ENCODE measurements at regions not wholly inside any gene's neighbourhood (a gene's known extent, or its start where the extent isn't known, plus 50 kb on each side); places are given as distances from the start of the nearest gene placed in this dataset.

- no peak for TF ChIP-seq PKNOX1 (IDR thresholded peaks at IDR 0.05)
- no peak for TF ChIP-seq NUFIP1 (IDR thresholded peaks at IDR 0.05; ENCODE audit: partially characterized antibody)
- no peak for TF ChIP-seq GTF2F1 (IDR thresholded peaks at IDR 0.05; ENCODE audit: low read depth, low read length)
- TF ChIP-seq ZBTB12 (CRISPR knock-in tag; IDR thresholded peaks at IDR 0.05): no peak
- 0 out of 2 replicates have a peak, but pooled peaks have one; percentile 58 for TF ChIP-seq MYNN (IDR thresholded peaks at IDR 0.05)
- TF ChIP-seq MYNN (CRISPR knock-in tag; IDR thresholded peaks at IDR 0.05): no peak
- TF ChIP-seq TBP (optimal IDR thresholded peaks at IDR 0.05; ENCODE audit: low read depth, low read length): peak; percentile 72
- TF ChIP-seq ZNF609 (CRISPR knock-in tag; IDR thresholded peaks at IDR 0.05; ENCODE audit: borderline replicate concordance): no peak
- no peak for TF ChIP-seq SAFB (IDR thresholded peaks at IDR 0.05; ENCODE audit: borderline replicate concordance, low read depth, low read length)
- TF ChIP-seq DNMT1 (IDR thresholded peaks at IDR 0.05): no peak
- TF ChIP-seq MEF2D (tag; conservative IDR thresholded peaks at IDR 0.05; ENCODE audit: low read depth): no peak
- no peak for TF ChIP-seq CEBPG (CRISPR knock-in tag; IDR thresholded peaks at IDR 0.05)
- TF ChIP-seq CEBPG (tag; conservative IDR thresholded peaks at IDR 0.05 in 1 of 2, IDR thresholded peaks at IDR 0.05 in 1 of 2): no peak
- TF ChIP-seq U2AF2 (optimal IDR thresholded peaks at IDR 0.05; ENCODE audit: low read depth, low read length): no peak
- TF ChIP-seq ZFP1 (CRISPR knock-in tag; IDR thresholded peaks at IDR 0.05): no peak
- peak; percentile 56 for TF ChIP-seq CUX1 (CRISPR knock-in tag; IDR thresholded peaks at IDR 0.05)
Observed at GRCh38 chr20:23136893-23137745, 51.0 kb upstream of the CD93 start (continued).
